Mesenchymal stem cell (in vitro differentiated cells and primary cell): ENCODE measurements at regions not wholly inside any gene's neighbourhood (a gene's known extent, or its start where the extent isn't known, plus 50 kb on each side); places are given as distances from the start of the nearest gene placed in this dataset.

Experiments
- DNase-seq: peaks from one replicate; pipeline ENCODE4 v3.0.0-alpha.2; 2013
- H2AFZ ChIP-seq: one replicate; pipeline ENCODE4 v1.6.1; 2013; ENCODE audit warnings: low read depth, mild to moderate bottlenecking, control low read depth, inconsistent platforms, low read length, moderate library complexity
- H2AK5ac ChIP-seq: 2 replicates; pipeline ENCODE4 v1.6.1; 2013; ENCODE audit warnings: low read length, moderate library complexity, mild to moderate bottlenecking, inconsistent platforms; ENCODE audit not compliant: severe bottlenecking
- H2BK120ac ChIP-seq: one replicate; pipeline ENCODE4 v1.6.1; 2013; ENCODE audit warnings: low read depth, mild to moderate bottlenecking, inconsistent platforms, low read length, moderate library complexity
- H2BK12ac ChIP-seq, 2 experiments: one replicate each; pipeline ENCODE4 v1.6.1; 2013; ENCODE audit warnings: inconsistent platforms in 2 of 2, low read length in 2 of 2, mild to moderate bottlenecking in 2 of 2, moderate library complexity in 2 of 2, control low read depth in 1 of 2
- H2BK15ac ChIP-seq: one replicate; pipeline ENCODE4 v1.6.1; 2013; ENCODE audit warnings: mild to moderate bottlenecking, low read depth, inconsistent platforms; ENCODE audit not compliant: poor library complexity, severe bottlenecking
- H2BK5ac ChIP-seq: 2 replicates; pipeline ENCODE4 v1.6.1; 2013; ENCODE audit warnings: low read depth, mild to moderate bottlenecking, low read length, control low read depth, inconsistent platforms; ENCODE audit not compliant: poor library complexity, severe bottlenecking
- H3K14ac ChIP-seq, 2 experiments: one replicate each; pipeline ENCODE4 v1.6.1; 2013; ENCODE audit warnings: inconsistent platforms in 2 of 2, low read length in 2 of 2, control low read depth in 1 of 2, mild to moderate bottlenecking in 1 of 2, moderate library complexity in 1 of 2
- H3K18ac ChIP-seq, 2 experiments: one replicate each; pipeline ENCODE4 v1.6.1; 2013; ENCODE audit warnings: inconsistent platforms in 2 of 2, low read length in 2 of 2, control low read depth in 1 of 2, low read depth in 1 of 2, mild to moderate bottlenecking in 1 of 2
- H3K23ac ChIP-seq, 2 experiments: one replicate each; pipeline ENCODE4 v1.6.1; 2013; ENCODE audit warnings: inconsistent platforms in 2 of 2, low read length in 2 of 2, mild to moderate bottlenecking in 2 of 2, moderate library complexity in 2 of 2, control low read depth in 1 of 2
- H3K27ac ChIP-seq: 2 replicates; pipeline ENCODE4 v1.5.1; 2013; ENCODE audit warnings: mild to moderate bottlenecking, moderate library complexity, low read length, control low read depth, inconsistent platforms; ENCODE audit not compliant: poor library complexity, severe bottlenecking
- H3K27me3 ChIP-seq, 2 experiments: 2 replicates each; pipeline versions ENCODE4 v1.6.1 to v1.7.0; 2013; ENCODE audit warnings: low read length in 2 of 2, mild to moderate bottlenecking in 2 of 2, moderate library complexity in 2 of 2, control low read depth in 1 of 2, inconsistent platforms in 1 of 2; ENCODE audit not compliant: control insufficient read depth in 1 of 2, insufficient read depth in 1 of 2
- H3K36me3 ChIP-seq, 2 experiments: 2 replicates each; pipeline versions ENCODE4 v1.6.1 to v1.7.0; 2013; ENCODE audit warnings: low read length in 2 of 2, control low read depth in 1 of 2, inconsistent platforms in 1 of 2, low read depth in 1 of 2, mild to moderate bottlenecking in 1 of 2; ENCODE audit not compliant: insufficient read depth in 2 of 2, control insufficient read depth in 1 of 2
- H3K4ac ChIP-seq, 2 experiments: one replicate each; pipeline ENCODE4 v1.6.1; 2013; ENCODE audit warnings: inconsistent platforms in 2 of 2, low read length in 2 of 2, mild to moderate bottlenecking in 2 of 2, moderate library complexity in 2 of 2, control low read depth in 1 of 2, low read depth in 1 of 2
- H3K4me1 ChIP-seq: 2 replicates; pipeline ENCODE4 v1.6.1; 2013; ENCODE audit warnings: low read depth, low read length, control low read depth; ENCODE audit not compliant: control insufficient read depth, insufficient read depth
- H3K4me2 ChIP-seq: 2 replicates; pipeline ENCODE4 v1.6.1; 2013; ENCODE audit warnings: low read length, mild to moderate bottlenecking, inconsistent platforms; ENCODE audit not compliant: poor library complexity, severe bottlenecking
- H3K4me3 ChIP-seq, 2 experiments: 2 replicates each; pipeline versions ENCODE4 v1.5.1 to v1.7.0; 2013; ENCODE audit warnings: low read length in 2 of 2, mild to moderate bottlenecking in 2 of 2, control low read depth in 1 of 2, low read depth in 1 of 2; ENCODE audit not compliant: insufficient read depth in 1 of 2
- H3K79me1 ChIP-seq: replicated peaks from 2 replicates; pipeline ENCODE4 v1.6.1; 2013; ENCODE audit warnings: mild to moderate bottlenecking, control low read depth, low read length, inconsistent platforms; ENCODE audit not compliant: poor library complexity, severe bottlenecking
- H3K9ac ChIP-seq: 2 replicates; pipeline ENCODE4 v1.7.0; 2013; ENCODE audit warnings: mild to moderate bottlenecking, low read length, moderate library complexity
- H3K9me3 ChIP-seq: 2 replicates; pipeline ENCODE4 v1.7.0; 2013; ENCODE audit warnings: mild to moderate bottlenecking, low read length; ENCODE audit not compliant: control insufficient read depth
- H4K8ac ChIP-seq: one replicate; pipeline ENCODE4 v1.6.1; 2013; ENCODE audit warnings: inconsistent platforms, mild to moderate bottlenecking, low read length, moderate library complexity
- H4K91ac ChIP-seq: one replicate; pipeline ENCODE4 v1.6.1; 2013; ENCODE audit warnings: mild to moderate bottlenecking, low read length, inconsistent platforms
- WGBS: methylation state at CpG from one replicate; pipeline ENCODE4 v1.1.7; 2013; ENCODE audit warnings: mixed read lengths; 5-methylcytosine and 5-hydroxymethylcytosine counted together

DNA sequence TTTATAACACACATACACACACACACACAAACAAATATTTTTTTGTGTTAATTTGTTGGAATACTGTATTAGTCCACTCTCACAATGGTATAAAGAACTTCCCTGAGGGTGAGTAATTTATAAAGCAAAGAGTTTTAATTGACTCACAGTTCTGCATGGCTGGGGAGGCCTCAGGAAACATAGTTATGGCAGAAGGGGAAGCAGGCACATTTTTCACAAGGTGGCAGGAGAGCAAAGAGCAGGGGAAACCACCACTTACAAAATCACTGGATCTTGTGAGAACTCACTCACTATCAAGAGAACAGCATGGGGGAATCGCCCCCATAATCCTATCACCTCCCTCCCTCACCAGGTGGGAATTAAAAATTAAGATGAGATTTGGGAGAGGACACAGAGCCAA is 205.4 kb upstream of the PTPRD start:
- Histone ChIP-seq H3K9ac (no peak overlapping the region), H3K23ac (no peak overlapping the region), H2BK5ac (no peak overlapping the region), H2BK120ac (no peak overlapping the region), H2BK15ac (no peak overlapping the region), H3K36me3 (no peaks in the 10 kb centered on the region), H3K79me1 (no peaks in the 10 kb centered on the region), H3K27me3 (no peaks in the 10 kb centered on the region), H3K4me2 (no peak overlapping the region), H3K4me1 (no peaks in the 10 kb centered on the region), H4K8ac (no peak overlapping the region), H2AK5ac (no peak overlapping the region), H3K14ac (no peak overlapping the region), H4K91ac (no peak overlapping the region), H3K4ac (no peak overlapping the region), H3K18ac (no peak overlapping the region), H3K9me3 (no peaks in the 10 kb centered on the region), H3K4me3 (no peak overlapping the region), H2AFZ (no peak overlapping the region), H3K27ac (no peak overlapping the region), H2BK12ac (no peak overlapping the region)
- DNase-seq: no peak
- WGBS: no CpG with 5 or more reads among the region's 1 CpG

DNA sequence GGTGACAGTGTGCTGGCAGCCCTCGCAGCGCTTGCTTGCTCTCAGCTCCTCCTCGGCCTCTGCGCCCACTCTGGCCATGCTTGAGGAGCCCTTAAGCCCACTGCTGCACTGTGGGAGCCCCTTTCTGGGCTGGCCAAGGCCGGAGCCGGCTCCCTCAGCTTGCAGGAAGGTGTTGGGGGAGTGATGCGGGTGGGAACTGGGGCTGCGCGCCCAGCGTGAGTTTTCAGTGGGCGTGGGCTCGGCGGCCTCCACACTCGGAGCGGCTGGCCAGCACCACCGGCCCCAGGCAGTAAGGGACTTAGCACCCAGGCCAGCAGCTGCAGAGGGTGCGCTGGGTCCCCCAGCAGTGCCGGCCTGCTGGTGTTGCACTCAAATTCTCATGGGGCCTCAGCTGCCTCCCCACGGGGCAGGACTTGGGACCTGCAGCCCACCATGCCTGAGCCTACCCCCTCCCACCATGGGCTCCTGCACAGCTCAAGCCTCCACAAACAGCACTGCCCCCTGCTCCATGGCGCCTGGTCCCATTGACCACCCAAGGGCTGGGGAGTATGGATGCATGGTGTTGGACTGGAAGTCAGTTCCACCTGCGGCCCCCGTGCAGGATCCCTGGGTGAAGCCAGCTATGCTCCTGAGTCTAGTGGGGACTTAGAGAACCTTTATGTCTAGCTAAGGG is 223.1 kb upstream of the PTPRD start:
- Histone ChIP-seq H4K8ac (no peak overlapping the region), H3K79me1 (no peaks in the 10 kb centered on the region), H3K18ac (no peak overlapping the region), H4K91ac (no peak overlapping the region), H3K9me3 (peaks cover 7% of the 10 kb centered on the region), H3K14ac (peak overlapping the region in 1 of 2 experiments; percentile 32), H2AK5ac (no peak overlapping the region), H2AFZ (no peak overlapping the region), H3K27me3 (no peaks in the 10 kb centered on the region), H2BK5ac (no peak overlapping the region), H3K23ac (no peak overlapping the region), H3K4ac (no peak overlapping the region), H3K27ac (no peak overlapping the region), H3K9ac (no peak overlapping the region), H3K4me3 (no peak overlapping the region), H2BK120ac (no peak overlapping the region), H2BK12ac (no peak overlapping the region), H2BK15ac (no peak overlapping the region), H3K36me3 (no peaks in the 10 kb centered on the region), H3K4me1 (no peaks in the 10 kb centered on the region), H3K4me2 (no peak overlapping the region)
- DNase-seq: no peak
- WGBS: 90% methylated on average over 21 of the region's 22 CpGs

DNA sequence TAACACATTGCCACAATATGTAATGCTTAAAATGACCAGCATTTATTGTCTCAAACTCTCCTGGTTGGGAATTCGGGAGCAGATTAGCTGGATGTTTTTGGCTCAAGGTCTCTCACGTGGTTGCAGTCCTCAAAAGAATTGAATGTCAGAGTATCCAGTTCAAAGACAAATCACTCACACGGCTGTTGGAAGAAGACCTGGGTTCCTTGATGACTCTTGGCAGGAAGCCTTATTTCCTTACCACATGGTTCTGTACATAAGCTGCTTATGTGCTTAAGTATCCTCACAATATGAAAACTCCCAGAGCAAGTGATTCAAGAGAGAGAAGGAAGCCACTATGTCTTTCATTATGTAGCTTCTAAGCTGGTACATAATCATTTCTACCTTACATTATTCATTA is 230.3 kb upstream of the PTPRD start:
- Histone ChIP-seq H3K4me2 (no peak overlapping the region), H3K23ac (no peak overlapping the region), H2AK5ac (no peak overlapping the region), H4K8ac (no peak overlapping the region), H2BK15ac (no peak overlapping the region), H3K27me3 (no peaks in the 10 kb centered on the region), H3K9me3 (no peaks in the 10 kb centered on the region), H3K4me1 (no peaks in the 10 kb centered on the region), H3K4me3 (no peak overlapping the region), H3K27ac (no peak overlapping the region), H3K4ac (no peak overlapping the region), H3K9ac (no peak overlapping the region), H2AFZ (no peak overlapping the region), H4K91ac (no peak overlapping the region), H3K18ac (no peak overlapping the region), H2BK12ac (no peak overlapping the region), H3K79me1 (no peaks in the 10 kb centered on the region), H3K36me3 (no peaks in the 10 kb centered on the region), H2BK5ac (no peak overlapping the region), H2BK120ac (no peak overlapping the region), H3K14ac (no peak overlapping the region)
- WGBS: 74% methylated on average over 3 of the region's 3 CpGs
- DNase-seq: no peak

DNA sequence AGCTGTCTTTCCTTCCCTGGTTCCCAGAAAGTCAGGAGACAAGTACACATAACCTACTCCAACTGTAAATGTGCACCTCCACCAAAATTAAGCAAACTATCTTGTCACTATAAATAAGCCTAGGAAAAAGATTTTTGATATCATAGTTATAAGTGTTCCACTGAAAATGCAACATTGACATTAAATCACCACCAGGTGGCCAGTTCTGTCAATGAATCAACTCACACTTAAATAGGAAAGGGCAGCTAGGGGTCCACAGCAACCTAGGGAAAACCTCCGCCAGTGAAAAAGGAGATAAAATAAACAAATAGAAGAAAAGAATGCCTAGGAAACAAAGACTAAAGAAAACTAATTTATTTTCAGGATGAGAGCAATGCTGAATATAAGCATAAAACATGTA is 243.0 kb upstream of the PTPRD start:
- no peak overlapping the region for H3K9ac ChIP-seq

More for the DNA sequence above, 243.0 kb upstream of the PTPRD start:
- Histone ChIP-seq H2BK15ac (no peak overlapping the region), H3K79me1 (no peaks in the 10 kb centered on the region), H3K23ac (no peak overlapping the region), H3K27ac (no peak overlapping the region), H2AFZ (no peak overlapping the region), H2BK5ac (no peak overlapping the region), H3K36me3 (no peaks in the 10 kb centered on the region), H3K27me3 (no peaks in the 10 kb centered on the region), H4K91ac (no peak overlapping the region), H2BK12ac (no peak overlapping the region), H2AK5ac (no peak overlapping the region), H3K4me2 (no peak overlapping the region), H3K4ac (no peak overlapping the region), H3K9me3 (no peaks in the 10 kb centered on the region), H3K14ac (no peak overlapping the region), H3K4me1 (no peaks in the 10 kb centered on the region), H3K4me3 (no peak overlapping the region), H4K8ac (no peak overlapping the region), H3K18ac (no peak overlapping the region), H2BK120ac (no peak overlapping the region)
- no CpG with 5 or more reads among the region's 1 CpG for WGBS
- peak; percentile 28 for DNase-seq
